B cell (primary cell): ENCODE measurements at regions not wholly inside any gene's neighbourhood (a gene's known extent, or its start where the extent isn't known, plus 50 kb on each side); places are given as distances from the start of the nearest gene placed in this dataset.

Experiments used
- ATAC-seq: fragments of 200-7000 bp; cut with Tn5 transposase; one replicate; pipeline ENCODE4 v1.10.0; 2021; ENCODE audit warnings: low read depth, mild to moderate bottlenecking, moderate number of reproducible peaks, moderate library complexity
- CTCF ChIA-PET: fragments of 350-600 bp; sonication (Branson Sonifier 250); formaldehyde crosslinking; loops from one replicate; lab custom pipeline; 2021; ENCODE audit warnings: antibody characterized with exemption, inconsistent platforms; lab: Charles Lee
- POLR2A ChIA-PET: fragments of 350-600 bp; sonication (Branson Sonifier 250); formaldehyde crosslinking; loops from one replicate; lab custom pipeline; 2021; ENCODE audit warnings: antibody characterized with exemption; lab: Charles Lee
- DNase-seq: peaks from one replicate; pipeline ENCODE4 v3.0.0; 2013
- H2AFZ ChIP-seq: 2 replicates; pipeline ENCODE4 v1.6.1; 2012; ENCODE audit warnings: mild to moderate bottlenecking, low read depth, low read length; ENCODE audit not compliant: insufficient read depth, poor library complexity, severe bottlenecking
- H3K27ac ChIP-seq, 2 donors: 1 replicate in 1 of 2; 2 replicates in 1 of 2; pipeline ENCODE4 v1.5.1; 2012 to 2013; ENCODE audit warnings: low read length in 2 of 2, mild to moderate bottlenecking in 2 of 2, moderate library complexity in 1 of 2
- H3K27me3 ChIP-seq, 4 experiments: fragments of 200-600 bp in 1 of 4; sonication (generic) in 1 of 4; replicated peaks in 1 of 4; 1 replicate in 2 of 4; 2 replicates in 2 of 4; pipeline versions ENCODE4 v1.6.1 to v1.7.0; 2013 to 2016; ENCODE audit warnings: low read length in 3 of 4, mild to moderate bottlenecking in 2 of 4, mixed read lengths in 1 of 4, moderate library complexity in 1 of 4; ENCODE audit not compliant: insufficient read depth in 4 of 4, control insufficient read depth in 3 of 4; ENCODE audit errors: control extremely low read depth in 1 of 4
- H3K36me3 ChIP-seq, 2 experiments: replicated peaks in 1 of 2; 1 replicate in 1 of 2; 2 replicates in 1 of 2; pipeline versions ENCODE4 v1.6.1 to v1.7.1; 2013; ENCODE audit warnings: low read length in 1 of 2; ENCODE audit not compliant: insufficient read depth in 2 of 2, control insufficient read depth in 1 of 2; ENCODE audit errors: control extremely low read depth in 1 of 2, extremely low read depth in 1 of 2
- H3K4me1 ChIP-seq, 2 donors: fragments of 200-600 bp in 1 of 2; sonication (generic) in 1 of 2; 1 replicate in 1 of 2; 2 replicates in 1 of 2; pipeline versions ENCODE4 v1.5.1 to v1.6.1; 2013 to 2017; ENCODE audit warnings: low read length in 2 of 2; ENCODE audit not compliant: control insufficient read depth in 2 of 2, insufficient read depth in 2 of 2
- H3K4me2 ChIP-seq: replicated peaks from 2 replicates; pipeline ENCODE3; 2012; ENCODE audit warnings: mild to moderate bottlenecking, low read depth, low read length; ENCODE audit not compliant: poor library complexity, severe bottlenecking
- H3K4me3 ChIP-seq, 5 experiments: fragments of 200-600 bp in 1 of 5; sonication (generic) in 1 of 5; 1 replicate in 3 of 5; 2 replicates in 2 of 5; pipeline versions ENCODE4 v1.5.1 to v1.7.0; 2011 to 2016; ENCODE audit warnings: low read length in 4 of 5, mild to moderate bottlenecking in 4 of 5, low read depth in 2 of 5, control low read depth in 1 of 5, moderate library complexity in 1 of 5; ENCODE audit not compliant: insufficient read depth in 1 of 5; ENCODE audit errors: control extremely low read depth in 1 of 5, extremely low read depth in 1 of 5
- H3K79me2 ChIP-seq: fragments of 200-600 bp; sonication (generic); one replicate; pipeline ENCODE4 v1.6.0; 2016; ENCODE audit warnings: low read length; ENCODE audit not compliant: control insufficient read depth, insufficient read depth
- H3K9ac ChIP-seq: fragments of 200-600 bp; sonication (generic); 2 replicates; pipeline ENCODE4 v1.6.1; 2017; ENCODE audit warnings: mild to moderate bottlenecking, low read length, moderate library complexity
- H3K9me3 ChIP-seq, 3 donors: one replicate each; pipeline versions ENCODE4 v1.6.1 to v1.7.1; 2013; ENCODE audit warnings: low read length in 2 of 3; ENCODE audit not compliant: control insufficient read depth in 2 of 3, insufficient read depth in 1 of 3; ENCODE audit errors: control extremely low read depth in 1 of 3
- H4K20me1 ChIP-seq: 2 replicates; pipeline ENCODE4 v1.6.0; 2012; ENCODE audit warnings: mild to moderate bottlenecking, low read length; ENCODE audit not compliant: insufficient read depth, control insufficient read depth, poor library complexity, severe bottlenecking
- H3K27ac Mint-ChIP-seq: one replicate; pipeline ENCODE4 v1.8.0; 2021; ENCODE audit warnings: mixed read lengths
- H3K27me3 Mint-ChIP-seq: one replicate; pipeline ENCODE4 v1.8.0; 2021; ENCODE audit warnings: mixed read lengths
- H3K4me1 Mint-ChIP-seq: one replicate; pipeline ENCODE4 v1.8.0; 2021; ENCODE audit warnings: mixed read lengths
- H3K4me3 Mint-ChIP-seq: one replicate; pipeline ENCODE4 v1.8.0; 2021; ENCODE audit warnings: mixed read lengths
- H3K9me3 Mint-ChIP-seq: one replicate; pipeline ENCODE4 v1.8.0; 2022; ENCODE audit warnings: mixed read lengths; ENCODE audit not compliant: insufficient read depth
- EZH2 ChIP-seq: IDR thresholded peaks from 2 replicates; pipeline ENCODE4 v1.6.1; 2012; ENCODE audit warnings: borderline replicate concordance, low read depth, mild to moderate bottlenecking, moderate library complexity, low read length; ENCODE audit not compliant: insufficient read depth, poor library complexity, severe bottlenecking
- WGBS: methylation state at CpG from one replicate; pipeline ENCODE4 v1.1.5; 2013; ENCODE audit warnings: missing lambda C conversion rate; ENCODE audit not compliant: insufficient coverage; 5-methylcytosine and 5-hydroxymethylcytosine counted together
- intact Hi-C: fragments of 100-400 bp; cut with micrococcal nuclease; formaldehyde crosslinking; loops from one replicate; pipeline ENCODE4 v1.10.0; 2022
- TF ChIP-seq, protein P1 (sequence below): fragments of 200-600 bp; IDR thresholded peaks from one replicate; pipeline ENCODE4 v1.8.0; 2022; ENCODE audit warnings: antibody characterized with exemption, mild to moderate bottlenecking

DNA sequence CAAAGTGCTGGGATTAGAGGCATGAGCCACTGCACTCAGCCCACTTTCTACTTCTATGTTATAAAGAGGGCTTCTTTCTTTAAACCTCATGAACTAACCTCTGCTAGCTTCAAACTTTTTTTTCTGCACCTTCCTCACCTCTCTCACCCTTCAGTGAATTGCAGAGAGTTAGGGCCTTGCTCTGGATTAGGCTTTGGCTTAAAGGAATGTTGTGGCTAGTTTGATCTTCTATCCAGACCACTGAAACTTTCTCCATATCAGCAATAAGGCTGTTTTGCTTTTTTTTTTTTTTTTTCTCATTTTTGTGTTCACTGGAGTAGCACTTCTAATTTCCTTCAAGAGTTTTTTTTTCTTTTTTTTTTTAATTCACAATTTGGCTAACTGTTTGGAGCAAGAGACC is 216.4 kb upstream of the MAP3K1 start:
- Mint-ChIP-seq H3K27me3 (no peaks in the 10 kb centered on the region), H3K4me3 (no peak overlapping the region), H3K9me3 (no peaks in the 10 kb centered on the region), H3K27ac (no peak overlapping the region), H3K4me1 (peaks cover 7% of the 10 kb centered on the region)
- Histone ChIP-seq H3K9me3 (no peaks in the 10 kb centered on the region), H3K27me3 (no peaks in the 10 kb centered on the region), H3K79me2 (no peaks in the 10 kb centered on the region), H3K4me2 (no peak overlapping the region), H3K27ac (no peak overlapping the region), H3K9ac (no peak overlapping the region), H2AFZ (no peak overlapping the region), H3K36me3 (no peaks in the 10 kb centered on the region), H4K20me1 (no peaks in the 10 kb centered on the region), H3K4me1 (no peaks in the 10 kb centered on the region), H3K4me3 (no peak overlapping the region)
- ATAC-seq (no peak), DNase-seq (no peak)
- intact Hi-C loops = no loop called here
- ChIA-PET CTCF (no interaction called here), POLR2A (no interaction called here)
- TF ChIP-seq, protein P1, sequence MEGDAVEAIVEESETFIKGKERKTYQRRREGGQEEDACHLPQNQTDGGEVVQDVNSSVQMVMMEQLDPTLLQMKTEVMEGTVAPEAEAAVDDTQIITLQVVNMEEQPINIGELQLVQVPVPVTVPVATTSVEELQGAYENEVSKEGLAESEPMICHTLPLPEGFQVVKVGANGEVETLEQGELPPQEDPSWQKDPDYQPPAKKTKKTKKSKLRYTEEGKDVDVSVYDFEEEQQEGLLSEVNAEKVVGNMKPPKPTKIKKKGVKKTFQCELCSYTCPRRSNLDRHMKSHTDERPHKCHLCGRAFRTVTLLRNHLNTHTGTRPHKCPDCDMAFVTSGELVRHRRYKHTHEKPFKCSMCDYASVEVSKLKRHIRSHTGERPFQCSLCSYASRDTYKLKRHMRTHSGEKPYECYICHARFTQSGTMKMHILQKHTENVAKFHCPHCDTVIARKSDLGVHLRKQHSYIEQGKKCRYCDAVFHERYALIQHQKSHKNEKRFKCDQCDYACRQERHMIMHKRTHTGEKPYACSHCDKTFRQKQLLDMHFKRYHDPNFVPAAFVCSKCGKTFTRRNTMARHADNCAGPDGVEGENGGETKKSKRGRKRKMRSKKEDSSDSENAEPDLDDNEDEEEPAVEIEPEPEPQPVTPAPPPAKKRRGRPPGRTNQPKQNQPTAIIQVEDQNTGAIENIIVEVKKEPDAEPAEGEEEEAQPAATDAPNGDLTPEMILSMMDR = no peak
- no peak for TF ChIP-seq EZH2

- Mint-ChIP-seq H3K9me3 (no peaks in the 10 kb centered on the region), H3K27me3 (no peaks in the 10 kb centered on the region), H3K27ac (no peak overlapping the region), H3K4me1 (peaks cover 24% of the 10 kb centered on the region), H3K4me3 (no peak overlapping the region)
- Histone ChIP-seq H2AFZ (no peak overlapping the region), H3K4me1 (peaks cover 12 to 14% of the 10 kb centered on the region in 2 donors), H3K27ac (no peak overlapping the region), H3K4me3 (no peak overlapping the region), H3K27me3 (no peaks in the 10 kb centered on the region), H3K4me2 (no peak overlapping the region), H3K9me3 (no peaks in the 10 kb centered on the region), H3K79me2 (no peaks in the 10 kb centered on the region), H3K36me3 (no peaks in the 10 kb centered on the region), H3K9ac (no peak overlapping the region), H4K20me1 (no peaks in the 10 kb centered on the region)
- no peak for ATAC-seq
- intact Hi-C loops = no loop called here
- 100% methylated on average over 1 of the region's 4 CpGs for WGBS
- POLR2A ChIA-PET = no interaction called here
- no peak for DNase-seq
- CTCF ChIA-PET = interaction anchor here (0.5 kb wide), 1 partner anchor 48 kb away, joined by 5 read pairs; no protein-coding TSS in a partner anchor
- TF ChIP-seq EZH2 = no peak
Measured at GRCh38 chr5:56596155-56596554, 219.2 kb upstream of the MAP3K1 start.
